ENCODE measurements at regions not wholly inside any gene's neighbourhood (a gene's known extent, or its start where the extent isn't known, plus 50 kb on each side); places are given as distances from the start of the nearest gene placed in this dataset.

GRCh38 chr2:120423167-120423943 is 77.4 kb downstream of the INHBB start:
- DNase-seq: no peak

GRCh38 chr2:120424274-120424796 is 78.4 kb downstream of the INHBB start:
- in situ Hi-C loops (cut with HindIII; ENCODE audit: low pct_ligation_motif_present, low pct_unique_long_range_greater_than_20kb, low sequenced_read_pairs): no loop called here
- DNase-seq: no peak

More at GRCh38 chr2:120423167-120423943, 77.4 kb downstream of the INHBB start:
- in situ Hi-C loops (cut with HindIII; ENCODE audit: low pct_ligation_motif_present, low pct_unique_long_range_greater_than_20kb, low sequenced_read_pairs): no loop called here

GRCh38 chr2:120425014-120425413 is 79.1 kb downstream of the INHBB start:
- in situ Hi-C loops (cut with HindIII; ENCODE audit: low pct_ligation_motif_present, low pct_unique_long_range_greater_than_20kb, low sequenced_read_pairs): no loop called here
- DNase-seq: no peak

GRCh38 chr2:120428748-120429147 is 82.8 kb downstream of the INHBB start:
- no peak for DNase-seq
- in situ Hi-C loops (cut with HindIII; ENCODE audit: low pct_ligation_motif_present, low pct_unique_long_range_greater_than_20kb, low sequenced_read_pairs): no loop called here

GRCh38 chr2:120429586-120430500 is 83.9 kb downstream of the INHBB start:
- no peak for DNase-seq
- in situ Hi-C loops (cut with HindIII; ENCODE audit: low pct_ligation_motif_present, low pct_unique_long_range_greater_than_20kb, low sequenced_read_pairs): no loop called here

GRCh38 chr2:120430501-120430830 is 84.5 kb downstream of the INHBB start:
- DNase-seq: no peak
- in situ Hi-C loops (cut with HindIII; ENCODE audit: low pct_ligation_motif_present, low pct_unique_long_range_greater_than_20kb, low sequenced_read_pairs): no loop called here

- in situ Hi-C loops (cut with HindIII; ENCODE audit: low pct_ligation_motif_present, low pct_unique_long_range_greater_than_20kb, low sequenced_read_pairs): no loop called here
- DNase-seq: no peak
Measured at GRCh38 chr2:120430957-120431356, 85.0 kb downstream of the INHBB start.

- DNase-seq: no peak
- in situ Hi-C loops (cut with HindIII; ENCODE audit: low pct_ligation_motif_present, low pct_unique_long_range_greater_than_20kb, low sequenced_read_pairs): no loop called here
Measured at GRCh38 chr2:120431386-120432292, 85.7 kb downstream of the INHBB start.

- DNase-seq: no peak
- in situ Hi-C loops (cut with HindIII; ENCODE audit: low pct_ligation_motif_present, low pct_unique_long_range_greater_than_20kb, low sequenced_read_pairs): no loop called here
Measured at GRCh38 chr2:120432293-120432975, 86.5 kb downstream of the INHBB start.

GRCh38 chr2:120432976-120433815 is 87.3 kb downstream of the INHBB start:
- in situ Hi-C loops (cut with HindIII; ENCODE audit: low pct_ligation_motif_present, low pct_unique_long_range_greater_than_20kb, low sequenced_read_pairs): no loop called here
- DNase-seq: no peak

- DNase-seq: no peak
- in situ Hi-C loops (cut with HindIII; ENCODE audit: low pct_ligation_motif_present, low pct_unique_long_range_greater_than_20kb, low sequenced_read_pairs): no loop called here
Measured at GRCh38 chr2:120433816-120434290, 87.9 kb downstream of the INHBB start.

GRCh38 chr2:120434492-120435308 is 88.8 kb downstream of the INHBB start:
- in situ Hi-C loops (cut with HindIII; ENCODE audit: low pct_ligation_motif_present, low pct_unique_long_range_greater_than_20kb, low sequenced_read_pairs): no loop called here
- DNase-seq: no peak

GRCh38 chr2:120435671-120436459 is 89.9 kb downstream of the INHBB start:
- in situ Hi-C loops (cut with HindIII; ENCODE audit: low pct_ligation_motif_present, low pct_unique_long_range_greater_than_20kb, low sequenced_read_pairs): no loop called here
- DNase-seq: no peak

- no peak for DNase-seq
- in situ Hi-C loops (cut with HindIII; ENCODE audit: low pct_ligation_motif_present, low pct_unique_long_range_greater_than_20kb, low sequenced_read_pairs): no loop called here
Measured at GRCh38 chr2:120436460-120436739, 90.5 kb downstream of the INHBB start.

GRCh38 chr2:120436885-120437603 is 91.1 kb downstream of the INHBB start:
- in situ Hi-C loops (cut with HindIII; ENCODE audit: low pct_ligation_motif_present, low pct_unique_long_range_greater_than_20kb, low sequenced_read_pairs): no loop called here
- peak; percentile 54 for DNase-seq
